ENCODE measurements at regions not wholly inside any gene's neighbourhood (a gene's known extent, or its start where the extent isn't known, plus 50 kb on each side); places are given as distances from the start of the nearest gene placed in this dataset.

DNA sequence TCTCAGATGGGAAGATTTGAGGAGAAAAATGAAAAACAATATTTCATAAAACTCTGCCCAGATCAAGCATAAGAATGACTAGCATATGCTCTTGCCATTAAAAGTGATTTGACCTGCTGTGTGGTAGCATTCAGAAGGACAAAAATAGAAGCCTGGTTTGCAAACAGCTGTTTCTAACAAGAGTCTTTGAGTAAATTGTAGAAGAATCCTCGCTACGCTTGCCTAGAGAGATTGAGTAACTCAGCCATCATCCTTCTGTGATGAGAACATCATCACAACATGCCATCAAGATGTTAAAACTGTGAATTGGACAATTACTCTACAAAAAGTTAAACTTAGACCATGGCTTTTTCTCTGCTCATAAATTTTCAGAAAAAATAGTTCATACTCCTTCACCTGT lies 168.9 kb upstream of the PUDP start:
- no TSS peak for BruUV-seq (replicated peaks)
- H3K27me3 Mint-ChIP-seq (ENCODE audit: unreplicated experiment), result no peaks in the 10 kb centered on the region
- no peaks in the 10 kb centered on the region for H3K36me3 Mint-ChIP-seq (ENCODE audit: insufficient read depth, unreplicated experiment)
- CTCF ChIA-PET, result no interaction called here
- intact Hi-C loops (cut with micrococcal nuclease; ENCODE audit: unreplicated experiment), result no loop called here
- H3K27ac Mint-ChIP-seq (ENCODE audit: unreplicated experiment), result no peak overlapping the region
- no peak for TF ChIP-seq CTCF (IDR thresholded peaks at IDR 0.05; ENCODE audit: unreplicated experiment)
- no peak for DNase-seq
- no peaks in the 10 kb centered on the region for H3K9me3 Mint-ChIP-seq (ENCODE audit: low read depth, unreplicated experiment)
- no peaks in the 10 kb centered on the region for H3K4me1 Mint-ChIP-seq (ENCODE audit: low read depth, unreplicated experiment)
- H3K4me3 Mint-ChIP-seq (ENCODE audit: low read depth, unreplicated experiment), result no peak overlapping the region

DNA sequence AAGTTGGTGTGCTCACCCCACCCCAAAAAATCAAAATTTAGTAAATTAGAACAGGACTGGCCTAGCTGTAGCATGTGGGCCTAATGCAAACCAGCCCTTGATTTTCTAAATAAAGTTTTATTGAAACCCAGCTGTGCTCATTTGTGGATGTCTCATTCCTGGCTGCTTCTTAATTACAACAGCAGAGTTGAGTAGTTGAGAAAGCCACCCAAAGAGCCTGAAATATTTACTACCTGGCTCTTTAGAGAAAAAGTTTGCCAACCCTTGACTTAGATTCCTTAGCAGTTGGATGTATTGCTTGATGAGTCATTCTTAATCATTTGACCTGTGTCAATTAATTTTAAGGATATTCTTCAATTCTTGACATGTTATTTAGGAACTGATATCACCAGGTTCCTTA lies 168.3 kb upstream of the PUDP start:
- no peak for TF ChIP-seq CTCF (IDR thresholded peaks at IDR 0.05; ENCODE audit: unreplicated experiment)
- intact Hi-C loops (cut with micrococcal nuclease; ENCODE audit: unreplicated experiment), result no loop called here
- no TSS peak for BruUV-seq (replicated peaks)
- H3K27ac Mint-ChIP-seq (ENCODE audit: unreplicated experiment), result no peak overlapping the region
- CTCF ChIA-PET, result no interaction called here
- no peak overlapping the region for H3K4me3 Mint-ChIP-seq (ENCODE audit: low read depth, unreplicated experiment)
- no peak for DNase-seq
- no peaks in the 10 kb centered on the region for H3K36me3 Mint-ChIP-seq (ENCODE audit: insufficient read depth, unreplicated experiment)
- no peaks in the 10 kb centered on the region for H3K4me1 Mint-ChIP-seq (ENCODE audit: low read depth, unreplicated experiment)
- no peaks in the 10 kb centered on the region for H3K27me3 Mint-ChIP-seq (ENCODE audit: unreplicated experiment)
- no peaks in the 10 kb centered on the region for H3K9me3 Mint-ChIP-seq (ENCODE audit: low read depth, unreplicated experiment)

DNA sequence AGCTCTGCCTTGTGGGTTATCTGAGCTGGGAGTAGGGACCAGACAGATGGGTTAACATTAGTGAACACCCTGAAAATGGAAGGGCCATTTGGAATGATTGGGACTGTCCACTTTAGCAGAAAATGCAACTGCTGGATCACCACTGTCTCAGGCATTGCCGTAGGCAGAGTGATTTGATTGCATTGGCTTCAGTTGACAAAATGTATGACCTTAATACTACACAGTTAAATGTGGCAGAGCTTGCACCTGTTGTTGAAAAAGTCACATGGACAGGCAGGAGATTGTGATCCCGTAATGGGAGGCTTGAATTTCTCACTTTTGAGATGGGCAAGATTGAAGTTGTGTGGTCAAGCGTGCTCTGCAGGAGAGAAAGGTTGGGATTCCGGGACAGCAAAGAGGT lies 166.5 kb upstream of the PUDP start:
- TF ChIP-seq CTCF (IDR thresholded peaks at IDR 0.05; ENCODE audit: unreplicated experiment), result no peak
- Mint-ChIP-seq H3K27me3 (ENCODE audit: unreplicated experiment) (no peaks in the 10 kb centered on the region), H3K4me3 (ENCODE audit: low read depth, unreplicated experiment) (no peak overlapping the region), H3K4me1 (ENCODE audit: low read depth, unreplicated experiment) (no peaks in the 10 kb centered on the region), H3K27ac (ENCODE audit: unreplicated experiment) (no peak overlapping the region), H3K36me3 (ENCODE audit: insufficient read depth, unreplicated experiment) (no peaks in the 10 kb centered on the region), H3K9me3 (ENCODE audit: low read depth, unreplicated experiment) (no peaks in the 10 kb centered on the region)
- CTCF ChIA-PET, result no interaction called here
- no TSS peak for BruUV-seq (replicated peaks)
- DNase-seq, result no peak
- intact Hi-C loops (cut with micrococcal nuclease; ENCODE audit: unreplicated experiment), result no loop called here

DNA sequence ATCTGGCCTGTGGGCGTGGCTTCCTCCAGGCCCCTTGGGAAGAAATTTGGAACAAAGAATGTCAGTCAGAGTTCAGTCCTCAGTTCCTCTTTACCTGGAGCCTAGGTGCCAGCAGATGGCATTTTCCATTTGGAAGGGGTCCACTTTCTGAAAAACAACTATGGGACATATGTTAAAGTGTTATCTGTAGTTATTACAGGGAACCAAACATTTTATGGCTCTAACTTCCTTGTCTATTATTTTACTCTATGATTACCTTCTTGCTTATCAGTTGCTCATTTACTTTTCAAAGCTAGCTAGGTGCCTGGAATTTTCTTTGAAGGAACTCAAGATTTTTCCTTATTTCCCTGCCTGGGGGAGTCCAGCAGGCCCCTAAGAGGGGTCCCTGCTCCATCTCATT lies 159.8 kb upstream of the PUDP start:
- CTCF ChIA-PET, result no interaction called here
- DNase-seq, result no peak
- no peaks in the 10 kb centered on the region for H3K27me3 Mint-ChIP-seq (ENCODE audit: unreplicated experiment)
- no peak overlapping the region for H3K27ac Mint-ChIP-seq (ENCODE audit: unreplicated experiment)
- intact Hi-C loops (cut with micrococcal nuclease; ENCODE audit: unreplicated experiment), result no loop called here
- no peaks in the 10 kb centered on the region for H3K36me3 Mint-ChIP-seq (ENCODE audit: insufficient read depth, unreplicated experiment)
- BruUV-seq (replicated peaks), result no TSS peak
- peaks cover 5% of the 10 kb centered on the region for H3K9me3 Mint-ChIP-seq (ENCODE audit: low read depth, unreplicated experiment)
- no peaks in the 10 kb centered on the region for H3K4me1 Mint-ChIP-seq (ENCODE audit: low read depth, unreplicated experiment)
- TF ChIP-seq CTCF (IDR thresholded peaks at IDR 0.05; ENCODE audit: unreplicated experiment), result no peak
- no peak overlapping the region for H3K4me3 Mint-ChIP-seq (ENCODE audit: low read depth, unreplicated experiment)

DNA sequence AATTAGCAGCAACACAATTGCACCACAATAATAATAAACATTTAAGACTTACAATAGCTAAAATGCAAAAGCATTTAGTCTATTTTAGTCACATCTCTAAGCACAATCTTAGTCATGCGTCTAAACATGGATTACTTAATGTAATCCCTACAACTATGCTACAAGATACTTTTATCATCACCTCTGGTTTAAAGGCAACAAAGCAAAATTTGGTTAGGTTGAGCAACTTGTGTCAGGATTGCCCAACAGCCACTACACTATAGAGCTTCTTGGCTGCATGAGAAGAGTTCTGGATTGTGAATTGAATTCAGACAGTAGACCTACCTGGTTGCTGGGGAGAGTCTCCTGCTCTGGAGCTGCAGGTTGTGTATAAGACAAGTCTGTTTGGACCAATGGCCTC lies 146.5 kb upstream of the PUDP start:
- no peak overlapping the region for H3K27ac Mint-ChIP-seq (ENCODE audit: unreplicated experiment)
- H3K36me3 Mint-ChIP-seq (ENCODE audit: insufficient read depth, unreplicated experiment), result no peaks in the 10 kb centered on the region
- intact Hi-C loops (cut with micrococcal nuclease; ENCODE audit: unreplicated experiment), result no loop called here
- no peaks in the 10 kb centered on the region for H3K27me3 Mint-ChIP-seq (ENCODE audit: unreplicated experiment)
- BruUV-seq (replicated peaks), result no TSS peak
- no peak overlapping the region for H3K4me3 Mint-ChIP-seq (ENCODE audit: low read depth, unreplicated experiment)
- H3K9me3 Mint-ChIP-seq (ENCODE audit: low read depth, unreplicated experiment), result peaks cover 2% of the 10 kb centered on the region
- DNase-seq, result no peak
- no peaks in the 10 kb centered on the region for H3K4me1 Mint-ChIP-seq (ENCODE audit: low read depth, unreplicated experiment)
- no peak for TF ChIP-seq CTCF (IDR thresholded peaks at IDR 0.05; ENCODE audit: unreplicated experiment)
- CTCF ChIA-PET, result no interaction called here
